Gastrocnemius medialis (tissue), 4 donors: ENCODE measurements at regions not wholly inside any gene's neighbourhood (a gene's known extent, or its start where the extent isn't known, plus 50 kb on each side); places are given as distances from the start of the nearest gene placed in this dataset.

Source experiments
- CTCF ChIP-seq, 5 experiments: fragments of 450-650 bp in 3 of 5; fragments of 200-600 bp in 2 of 5; sonication (generic) in 2 of 5; IDR thresholded peaks in 4 of 5; conservative IDR thresholded peaks in 1 of 5; 1 replicate in 4 of 5; 2 replicates in 1 of 5; pipeline ENCODE4 v1.5.1; 2016 to 2019; ENCODE audit warnings: antibody characterized with exemption in 5 of 5, mild to moderate bottlenecking in 3 of 5, moderate library complexity in 3 of 5
- POLR2A ChIP-seq, 2 donors: fragments of 450-650 bp; IDR thresholded peaks; one replicate each; pipeline ENCODE4 v1.6.1; 2017; ENCODE audit warnings: antibody characterized with exemption in 2 of 2, mild to moderate bottlenecking in 2 of 2, moderate library complexity in 2 of 2

- TF ChIP-seq CTCF (IDR thresholded peaks at IDR 0.05 in 4 of 5, conservative IDR thresholded peaks at IDR 0.05 in 1 of 5) (no peak), POLR2A (IDR thresholded peaks at IDR 0.05) (no peak)
These were observed 210.2 kb downstream of the TLE3 start for GRCh38 chr15:69887553-69887952.
